Osteoblast (primary cell): ENCODE measurements at regions not wholly inside any gene's neighbourhood (a gene's known extent, or its start where the extent isn't known, plus 50 kb on each side); places are given as distances from the start of the nearest gene placed in this dataset.

Experiments
- DNase-seq: peaks from one replicate; pipeline ENCODE4 v3.0.0; 2011; ENCODE audit warnings: low spot score, mixed read lengths; ENCODE audit not compliant: insufficient read length; ENCODE audit errors: missing footprints
- H2AFZ ChIP-seq: 2 replicates; pipeline ENCODE4 v1.6.0; 2011; ENCODE audit warnings: mild to moderate bottlenecking, low read length
- H3K27ac ChIP-seq: 2 replicates; pipeline ENCODE4 v1.5.1; 2011; ENCODE audit warnings: mild to moderate bottlenecking, low read depth, low read length, moderate library complexity
- H3K27me3 ChIP-seq: 2 replicates; pipeline ENCODE4 v1.6.0; 2012; ENCODE audit warnings: mild to moderate bottlenecking, control low read depth, inconsistent platforms, low read length, moderate library complexity; ENCODE audit not compliant: insufficient read depth
- H3K36me3 ChIP-seq: 2 replicates; pipeline ENCODE4 v1.5.1; 2011; ENCODE audit warnings: mild to moderate bottlenecking, low read length, control low read depth, moderate library complexity; ENCODE audit not compliant: insufficient read depth
- H3K4me1 ChIP-seq: 2 replicates; pipeline ENCODE4 v1.5.1; 2011; ENCODE audit warnings: mild to moderate bottlenecking, low read length, control low read depth, moderate library complexity; ENCODE audit not compliant: insufficient read depth
- H3K4me2 ChIP-seq: 2 replicates; pipeline ENCODE4 v1.6.0; 2011; ENCODE audit warnings: mild to moderate bottlenecking, low read length; ENCODE audit not compliant: insufficient read depth
- H3K4me3 ChIP-seq: fragments of 200-600 bp; sonication (generic); 3 replicates; pipeline ENCODE4 v1.5.1; 2012; ENCODE audit warnings: mild to moderate bottlenecking, low read length, inconsistent platforms; ENCODE audit not compliant: insufficient read depth
- H3K79me2 ChIP-seq: 2 replicates; pipeline ENCODE4 v1.6.0; 2012; ENCODE audit warnings: mild to moderate bottlenecking, low read length, control low read depth, inconsistent platforms; ENCODE audit not compliant: insufficient read depth
- H3K9me3 ChIP-seq: 2 replicates; pipeline ENCODE4 v1.5.1; 2011; ENCODE audit warnings: low read depth, low read length, control low read depth
- H4K20me1 ChIP-seq: 2 replicates; pipeline ENCODE4 v1.6.0; 2012; ENCODE audit warnings: mild to moderate bottlenecking, low read length, control low read depth; ENCODE audit not compliant: insufficient read depth
- CTCF ChIP-seq: IDR thresholded peaks from 2 replicates; pipeline ENCODE4 v1.5.1; 2011; ENCODE audit warnings: mild to moderate bottlenecking, low read depth, low read length, moderate library complexity; ENCODE audit errors: extremely low read depth

- Histone ChIP-seq H3K79me2 (no peaks in the 10 kb centered on the region), H4K20me1 (no peaks in the 10 kb centered on the region), H3K4me1 (no peaks in the 10 kb centered on the region), H3K4me2 (no peak overlapping the region), H3K9me3 (no peaks in the 10 kb centered on the region), H2AFZ (no peak overlapping the region), H3K36me3 (no peaks in the 10 kb centered on the region), H3K27me3 (no peaks in the 10 kb centered on the region), H3K4me3 (no peak overlapping the region), H3K27ac (no peak overlapping the region)
- no peak for TF ChIP-seq CTCF
- no peak for DNase-seq
Measured at GRCh38 chr5:4356201-4356600, 760.6 kb downstream of the IRX1 start.

- no peak for DNase-seq
- Histone ChIP-seq H3K4me3 (no peak overlapping the region), H3K4me1 (no peaks in the 10 kb centered on the region), H3K27ac (no peak overlapping the region), H3K36me3 (no peaks in the 10 kb centered on the region), H3K27me3 (no peaks in the 10 kb centered on the region), H3K9me3 (no peaks in the 10 kb centered on the region), H4K20me1 (no peaks in the 10 kb centered on the region), H3K4me2 (no peak overlapping the region), H2AFZ (no peak overlapping the region), H3K79me2 (no peaks in the 10 kb centered on the region)
- no peak for TF ChIP-seq CTCF
Measured at GRCh38 chr5:4359847-4360246, 764.2 kb downstream of the IRX1 start.

GRCh38 chr5:4361753-4362152, 766.1 kb downstream of the IRX1 start:
- no peak for DNase-seq
- H4K20me1 ChIP-seq: no peaks in the 10 kb centered on the region
- no peak for TF ChIP-seq CTCF
- no peaks in the 10 kb centered on the region for H3K9me3 ChIP-seq
- H2AFZ ChIP-seq: no peak overlapping the region
- no peak overlapping the region for H3K4me3 ChIP-seq
- H3K27ac ChIP-seq: no peak overlapping the region
- H3K36me3 ChIP-seq: no peaks in the 10 kb centered on the region
- H3K79me2 ChIP-seq: no peaks in the 10 kb centered on the region
- H3K4me1 ChIP-seq: no peaks in the 10 kb centered on the region
- H3K27me3 ChIP-seq: no peaks in the 10 kb centered on the region
- no peak overlapping the region for H3K4me2 ChIP-seq

GRCh38 chr5:4362411-4362810, 766.8 kb downstream of the IRX1 start:
- H3K4me1 ChIP-seq: no peaks in the 10 kb centered on the region
- H3K9me3 ChIP-seq: no peaks in the 10 kb centered on the region
- TF ChIP-seq CTCF: no peak
- H2AFZ ChIP-seq: no peak overlapping the region
- H3K79me2 ChIP-seq: no peaks in the 10 kb centered on the region
- no peak overlapping the region for H3K27ac ChIP-seq
- no peak overlapping the region for H3K4me3 ChIP-seq
- DNase-seq: no peak
- no peaks in the 10 kb centered on the region for H3K36me3 ChIP-seq
- H3K27me3 ChIP-seq: no peaks in the 10 kb centered on the region
- no peaks in the 10 kb centered on the region for H4K20me1 ChIP-seq
- no peak overlapping the region for H3K4me2 ChIP-seq
